ENCODE measurements at regions not wholly inside any gene's neighbourhood (a gene's known extent, or its start where the extent isn't known, plus 50 kb on each side); places are given as distances from the start of the nearest gene placed in this dataset.

DNA sequence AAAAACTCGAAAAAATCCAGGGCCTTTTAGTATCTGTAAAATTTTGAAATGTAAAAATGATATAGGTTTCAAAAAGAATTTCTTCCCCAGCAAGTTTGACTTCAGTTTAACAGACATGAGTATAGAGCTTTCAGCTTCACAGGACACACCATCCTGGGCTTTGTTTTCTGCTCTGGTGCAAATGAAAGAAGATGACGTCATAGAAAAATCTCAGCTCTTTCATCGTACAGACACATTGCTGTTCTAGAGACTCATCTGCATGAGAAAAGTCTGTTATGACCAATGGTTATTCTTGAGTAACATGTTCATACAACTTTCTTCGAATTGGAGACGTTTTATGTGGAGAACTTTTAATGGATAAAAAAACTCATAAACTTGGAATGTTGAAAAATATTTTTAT, 111.7 kb upstream of the DYNAP start:
- ATAC-seq (ENCODE audit: low read depth) (no peak), DNase-seq (no peak)
- Histone ChIP-seq H3K9ac (ENCODE audit: low read depth, low read length) (no peak overlapping the region), H2AFZ (replicated peaks; ENCODE audit: low read length, poor library complexity) (no peak overlapping the region), H2AK5ac (ENCODE audit: low read depth, low read length) (no peak overlapping the region), H2BK120ac (ENCODE audit: low read depth, low read length) (no peak overlapping the region), H3K9me3 (ENCODE audit: control insufficient read depth, insufficient read depth, low read length) (no peaks in the 10 kb centered on the region), H2BK15ac (ENCODE audit: low read depth, low read length) (no peak overlapping the region), H3K18ac (ENCODE audit: low read depth, low read length) (no peak overlapping the region), H3K27ac (ENCODE audit: insufficient read depth, low read length) (no peak overlapping the region), H3K4me1 (ENCODE audit: control insufficient read depth, insufficient read depth, low read length) (no peaks in the 10 kb centered on the region), H3K4ac (ENCODE audit: low read depth, low read length) (no peak overlapping the region), H3K23ac (ENCODE audit: low read depth, low read length) (no peak overlapping the region), H3K79me1 (ENCODE audit: low read depth in 1 of 2, low read length in 2 of 2) (no peaks in the 10 kb centered on the region), H3K27me3 (ENCODE audit: control insufficient read depth, insufficient read depth, low read length) (peaks cover 2% of the 10 kb centered on the region; the same call in 1 of the 2 replicates), H4K8ac (ENCODE audit: low read depth in 2 of 2, low read length in 2 of 2) (no peak overlapping the region), H3K4me3 (ENCODE audit: insufficient read depth, low read depth, low read length) (no peak overlapping the region), H3K36me3 (ENCODE audit: control insufficient read depth, insufficient read depth, low read length) (no peaks in the 10 kb centered on the region), H2BK20ac (ENCODE audit: low read depth, low read length) (no peak overlapping the region), H2BK5ac (ENCODE audit: low read depth, low read length, poor library complexity, severe bottlenecking) (no peak overlapping the region), H2AK9ac (replicated peaks; ENCODE audit: low read depth, low read length, poor library complexity) (no peak overlapping the region), H3K56ac (ENCODE audit: extremely low read depth, insufficient read depth, low read length) (no peak overlapping the region), H4K20me1 (ENCODE audit: insufficient read depth, low read length) (no peaks in the 10 kb centered on the region), H3K4me2 (ENCODE audit: low read depth, low read length) (no peak overlapping the region), H4K91ac (ENCODE audit: insufficient read depth, low read depth, low read length) (no peak overlapping the region), H3K9me1 (ENCODE audit: insufficient read depth, low read length) (no peaks in the 10 kb centered on the region), H3K14ac (replicated peaks; ENCODE audit: low read depth, low read length) (no peak overlapping the region), H4K5ac (ENCODE audit: low read depth, low read length) (no peak overlapping the region)
- no CpG with 5 or more reads among the region's 5 CpGs for WGBS, 2 experiments (ENCODE audit: extremely low coverage in 2 of 2, insufficient read length in 1 of 2)
- no peak for TF ChIP-seq MXI1 (IDR thresholded peaks at IDR 0.05; ENCODE audit: borderline replicate concordance, low read depth, low read length)
- TF ChIP-seq SMC3 (IDR thresholded peaks at IDR 0.05; ENCODE audit: low read depth, low read length) = no peak
- no peak for TF ChIP-seq RAD21 (IDR thresholded peaks at IDR 0.05; ENCODE audit: low read length)
- TF ChIP-seq MAZ (IDR thresholded peaks at IDR 0.05; ENCODE audit: borderline replicate concordance, low read depth, low read length) = no peak
- TF ChIP-seq NFE2L2 (IDR thresholded peaks at IDR 0.05; ENCODE audit: low read depth, low read length) = no peak
- TF ChIP-seq, protein P1, sequence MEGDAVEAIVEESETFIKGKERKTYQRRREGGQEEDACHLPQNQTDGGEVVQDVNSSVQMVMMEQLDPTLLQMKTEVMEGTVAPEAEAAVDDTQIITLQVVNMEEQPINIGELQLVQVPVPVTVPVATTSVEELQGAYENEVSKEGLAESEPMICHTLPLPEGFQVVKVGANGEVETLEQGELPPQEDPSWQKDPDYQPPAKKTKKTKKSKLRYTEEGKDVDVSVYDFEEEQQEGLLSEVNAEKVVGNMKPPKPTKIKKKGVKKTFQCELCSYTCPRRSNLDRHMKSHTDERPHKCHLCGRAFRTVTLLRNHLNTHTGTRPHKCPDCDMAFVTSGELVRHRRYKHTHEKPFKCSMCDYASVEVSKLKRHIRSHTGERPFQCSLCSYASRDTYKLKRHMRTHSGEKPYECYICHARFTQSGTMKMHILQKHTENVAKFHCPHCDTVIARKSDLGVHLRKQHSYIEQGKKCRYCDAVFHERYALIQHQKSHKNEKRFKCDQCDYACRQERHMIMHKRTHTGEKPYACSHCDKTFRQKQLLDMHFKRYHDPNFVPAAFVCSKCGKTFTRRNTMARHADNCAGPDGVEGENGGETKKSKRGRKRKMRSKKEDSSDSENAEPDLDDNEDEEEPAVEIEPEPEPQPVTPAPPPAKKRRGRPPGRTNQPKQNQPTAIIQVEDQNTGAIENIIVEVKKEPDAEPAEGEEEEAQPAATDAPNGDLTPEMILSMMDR (conservative IDR thresholded peaks at IDR 0.05; ENCODE audit: low read depth, low read length) = no peak
- TF ChIP-seq MAFK (IDR thresholded peaks at IDR 0.05; ENCODE audit: low read depth, low read length) = no peak
- no peak for TF ChIP-seq CEBPB (IDR thresholded peaks at IDR 0.05; ENCODE audit: low read depth, low read length)
- TF ChIP-seq, protein P2, sequence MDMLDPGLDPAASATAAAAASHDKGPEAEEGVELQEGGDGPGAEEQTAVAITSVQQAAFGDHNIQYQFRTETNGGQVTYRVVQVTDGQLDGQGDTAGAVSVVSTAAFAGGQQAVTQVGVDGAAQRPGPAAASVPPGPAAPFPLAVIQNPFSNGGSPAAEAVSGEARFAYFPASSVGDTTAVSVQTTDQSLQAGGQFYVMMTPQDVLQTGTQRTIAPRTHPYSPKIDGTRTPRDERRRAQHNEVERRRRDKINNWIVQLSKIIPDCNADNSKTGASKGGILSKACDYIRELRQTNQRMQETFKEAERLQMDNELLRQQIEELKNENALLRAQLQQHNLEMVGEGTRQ (IDR thresholded peaks at IDR 0.05; ENCODE audit: low read depth, low read length) = no peak
- TF ChIP-seq BHLHE40 (IDR thresholded peaks at IDR 0.05; ENCODE audit: low read depth, low read length) = no peak
- TF ChIP-seq RFX5 (IDR thresholded peaks at IDR 0.05; ENCODE audit: low read depth, low read length) = no peak
- no peak for TF ChIP-seq POLR2A (IDR thresholded peaks at IDR 0.05; ENCODE audit: low read depth, low read length)
- no peak for TF ChIP-seq CHD1 (IDR thresholded peaks at IDR 0.05; ENCODE audit: low read depth, low read length)
- no peak for TF ChIP-seq FOS (IDR thresholded peaks at IDR 0.05; ENCODE audit: low read depth, low read length)
- CTCF ChIA-PET = no interaction called here
- intact Hi-C loops (cut with micrococcal nuclease) = no loop called here
- POLR2A ChIA-PET (ENCODE audit: unreplicated experiment) = no interaction called here
- no TSS peak for BruUV-seq (replicated peaks)
- dilution Hi-C loops (cut with HindIII; ENCODE audit: low sequenced_read_pairs, unreplicated experiment) = no loop called here
- in situ Hi-C loops (cut with MboI; ENCODE audit: low sequenced_read_pairs) = no loop called here
